ENCODE measurements at regions not wholly inside any gene's neighbourhood (a gene's known extent, or its start where the extent isn't known, plus 50 kb on each side); places are given as distances from the start of the nearest gene placed in this dataset.

DNA sequence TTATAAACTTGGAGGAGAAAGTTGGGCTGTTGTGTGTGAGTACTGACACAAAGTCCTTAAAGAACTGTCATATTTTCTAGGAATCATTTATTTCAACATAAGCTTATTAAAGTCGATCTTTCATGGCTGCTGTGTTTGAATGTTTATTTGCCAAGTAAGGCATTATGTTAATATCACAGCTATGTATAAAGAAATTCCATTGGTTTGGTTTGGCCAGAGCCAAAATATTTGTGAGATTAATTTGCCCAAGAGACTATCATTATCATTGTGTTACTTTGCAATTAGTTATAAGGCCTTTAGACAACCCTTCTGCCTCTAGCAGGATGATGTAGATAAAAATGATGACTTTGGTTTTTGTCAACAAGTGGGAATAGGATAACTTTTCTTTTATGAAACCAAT lies 240.6 kb upstream of the NT5C1B start:
- no peak for DNase-seq (ENCODE audit: low read depth in 2 of 2)

DNA sequence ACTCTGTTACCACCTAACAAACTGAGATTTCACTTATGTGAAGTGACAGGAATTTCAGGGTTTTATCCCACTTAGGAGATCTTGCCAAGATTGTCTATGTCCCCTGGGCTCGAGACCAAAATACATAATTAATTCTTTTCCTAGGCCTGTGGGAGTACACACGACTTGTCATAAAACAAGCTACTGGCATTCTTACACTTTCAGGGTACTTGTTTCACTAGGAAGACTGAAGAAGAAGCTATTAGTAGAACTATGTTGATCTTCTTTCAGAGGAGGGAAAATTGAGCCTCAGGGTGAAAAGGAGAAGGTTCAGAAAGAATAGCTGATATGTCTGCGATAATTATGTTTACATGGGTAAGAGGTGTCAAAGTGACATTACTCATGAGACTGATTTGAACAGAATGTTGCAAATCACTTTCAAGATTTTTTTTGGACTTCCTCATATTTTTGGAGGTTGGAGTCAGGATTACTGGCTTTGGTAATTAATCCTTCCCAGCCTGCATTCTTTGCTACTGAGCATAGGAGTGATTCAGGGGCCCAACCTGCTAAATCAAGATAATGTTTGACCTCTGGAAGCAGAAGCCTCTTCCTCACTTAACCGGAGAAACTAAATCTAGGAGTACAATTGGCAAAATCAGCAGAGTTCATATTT lies 240.0 kb upstream of the NT5C1B start:
- no peak for DNase-seq (ENCODE audit: low read depth in 2 of 2)

DNA sequence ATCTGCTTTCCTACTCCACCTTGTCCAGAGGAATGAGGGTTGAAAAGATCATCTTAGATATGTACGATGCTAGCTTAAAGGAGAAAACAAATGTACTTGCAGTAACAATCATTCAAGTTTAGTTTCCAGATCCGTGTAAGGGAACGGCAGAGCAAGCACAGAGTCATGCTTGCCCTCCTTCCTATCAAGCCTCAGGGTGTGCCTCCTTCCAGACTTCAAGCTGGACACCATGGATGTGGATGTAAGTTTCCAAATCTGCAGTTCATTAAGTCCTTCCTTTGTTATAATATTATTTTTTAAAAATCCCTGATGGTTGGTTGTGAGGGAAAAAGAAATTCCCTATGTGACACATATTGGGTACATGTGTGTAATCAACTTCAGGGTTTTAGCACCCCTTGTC lies 238.9 kb upstream of the NT5C1B start:
- DNase-seq (ENCODE audit: low read depth in 2 of 2) = no peak

DNA sequence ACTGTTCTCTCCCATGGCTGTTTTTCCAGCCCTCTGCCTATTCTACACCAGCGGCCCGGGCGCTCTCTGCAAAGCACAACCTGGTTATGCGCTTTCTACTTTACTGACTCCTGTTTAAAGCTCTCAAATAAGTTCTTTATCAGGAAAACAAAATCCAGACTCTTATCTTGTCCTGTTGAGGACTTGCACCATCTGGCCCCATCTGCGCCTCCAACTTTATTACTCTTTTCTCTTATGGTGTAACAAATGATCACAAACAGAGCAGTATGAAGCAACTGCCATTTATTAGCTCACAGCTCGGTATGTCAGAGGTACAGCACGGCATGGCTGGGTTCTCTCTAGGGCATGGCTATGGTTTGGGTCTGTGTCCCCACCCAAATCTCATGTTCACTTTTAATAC lies 236.5 kb upstream of the NT5C1B start:
- no peak for DNase-seq (ENCODE audit: low read depth in 2 of 2)

DNA sequence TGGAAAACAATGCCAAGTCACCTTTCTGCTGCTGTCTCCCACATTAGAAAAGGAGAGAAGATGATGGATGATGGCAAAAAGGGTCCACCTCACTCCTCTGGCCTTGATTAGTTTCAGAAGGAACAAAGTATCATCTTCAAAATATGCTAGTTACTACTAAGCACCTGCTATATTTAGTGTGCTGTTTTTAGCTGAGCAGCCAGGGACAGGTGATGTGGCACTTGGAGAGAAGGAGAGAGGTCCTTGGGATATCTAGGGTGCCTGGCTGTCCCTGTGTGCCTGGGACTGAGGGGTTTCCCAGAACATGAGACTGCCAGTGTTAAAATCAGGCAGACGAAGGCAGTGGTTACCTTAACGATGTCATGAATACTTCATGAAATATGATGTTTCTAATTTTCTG lies 235.5 kb upstream of the NT5C1B start:
- DNase-seq (ENCODE audit: low read depth in 2 of 2) = no peak

DNA sequence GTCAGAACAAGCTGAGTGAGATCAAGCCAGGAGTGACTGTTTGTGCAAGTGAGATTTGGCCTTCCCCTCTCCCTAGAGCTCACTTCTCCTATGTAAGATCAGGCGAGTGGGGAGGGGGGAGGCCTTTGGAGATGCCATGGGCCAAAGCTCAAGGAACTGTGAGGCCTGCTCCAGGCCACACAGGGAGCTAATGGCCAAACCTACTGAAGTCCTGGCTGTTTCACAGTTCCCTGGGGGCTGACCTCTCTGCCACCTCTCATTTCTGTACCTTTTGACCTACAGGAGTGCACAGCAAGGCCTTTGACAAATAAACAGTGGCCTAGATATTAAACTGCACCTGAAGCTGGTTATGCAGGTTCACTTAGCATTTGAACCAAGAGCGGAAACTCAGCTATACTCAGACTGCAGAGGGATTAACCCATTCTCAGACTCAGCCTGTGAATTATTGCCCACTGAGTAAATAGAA lies 235.0 kb upstream of the NT5C1B start:
- DNase-seq (ENCODE audit: low read depth in 2 of 2) = no peak

DNA sequence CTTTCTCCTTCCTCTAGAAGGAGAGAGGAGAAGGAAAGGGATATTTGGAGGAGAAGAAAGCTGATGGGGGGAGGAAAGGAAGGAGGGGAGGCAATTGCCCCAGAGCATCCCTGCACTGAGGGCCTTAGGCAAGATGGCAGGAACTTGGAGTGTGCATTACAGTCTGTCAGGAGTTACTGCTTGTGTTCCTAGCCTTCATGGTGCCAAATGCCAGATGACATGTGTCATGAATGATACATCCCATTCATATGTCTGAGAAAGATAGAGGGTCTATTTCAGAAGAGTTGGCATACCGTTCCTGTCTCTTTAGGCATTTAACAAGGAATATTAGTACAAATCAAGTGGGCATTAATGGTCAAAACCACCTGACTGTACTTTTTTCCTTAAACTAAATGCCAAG lies 232.1 kb upstream of the NT5C1B start:
- no peak for DNase-seq (ENCODE audit: low read depth in 2 of 2)

DNA sequence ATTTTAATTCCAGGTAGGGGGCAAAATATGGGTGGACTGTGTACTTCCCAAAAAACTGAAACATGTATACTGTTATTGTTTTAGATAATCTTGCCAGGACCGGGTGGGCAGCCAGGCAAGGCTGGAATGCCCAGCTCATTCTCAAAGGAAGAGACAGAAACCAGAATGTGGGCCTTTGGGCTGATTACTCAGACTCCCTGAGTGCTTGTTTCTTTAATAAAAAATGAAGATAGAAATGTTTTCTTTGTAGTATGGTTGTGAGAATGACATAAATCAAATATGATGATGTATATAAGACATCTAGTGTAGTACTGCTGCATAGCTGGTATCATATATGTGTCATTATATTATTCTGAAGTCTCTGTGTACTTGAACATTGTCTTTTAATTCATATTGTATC lies 231.6 kb upstream of the NT5C1B start:
- DNase-seq (ENCODE audit: low read depth in 2 of 2) = no peak

DNA sequence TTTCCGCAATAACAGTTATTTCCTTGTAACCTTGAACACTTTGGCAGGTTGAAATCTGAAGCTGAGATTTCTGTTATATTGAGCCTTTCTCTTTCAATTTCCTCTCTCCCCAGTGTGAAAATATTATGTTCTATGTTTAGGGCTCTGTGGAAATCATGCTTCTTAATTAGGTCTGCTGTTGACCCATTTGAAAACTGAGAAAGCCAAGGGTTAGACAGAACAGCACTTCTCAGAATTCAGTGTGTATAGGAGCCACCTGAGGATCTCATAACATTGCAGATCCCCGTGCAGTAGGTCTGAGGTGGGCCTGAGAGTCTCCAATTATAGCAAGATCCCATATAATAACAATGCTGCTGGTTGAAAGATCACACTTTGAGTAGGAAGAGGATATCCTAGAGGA lies 230.2 kb upstream of the NT5C1B start:
- no peak for DNase-seq (ENCODE audit: low read depth in 2 of 2)

DNA sequence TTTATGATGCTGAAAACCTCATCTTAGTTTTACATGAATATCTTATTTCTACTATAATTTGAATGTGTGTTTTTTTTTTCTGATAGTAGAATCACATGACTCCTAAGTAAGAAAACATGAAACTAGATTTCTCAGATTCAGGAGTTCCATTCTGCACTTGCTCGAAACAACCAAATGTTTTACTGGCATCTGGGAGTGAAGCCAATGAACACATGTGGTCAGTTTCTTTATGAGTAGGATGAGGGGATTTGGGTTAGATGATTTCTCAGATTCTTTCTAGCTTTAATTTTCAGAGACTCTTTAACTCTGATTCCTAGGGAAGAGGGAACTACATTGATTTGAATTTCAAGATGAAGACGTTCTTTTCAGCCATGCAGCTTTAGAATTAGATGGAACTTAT lies 225.0 kb upstream of the NT5C1B start:
- no peak for DNase-seq (ENCODE audit: low read depth in 2 of 2)

DNA sequence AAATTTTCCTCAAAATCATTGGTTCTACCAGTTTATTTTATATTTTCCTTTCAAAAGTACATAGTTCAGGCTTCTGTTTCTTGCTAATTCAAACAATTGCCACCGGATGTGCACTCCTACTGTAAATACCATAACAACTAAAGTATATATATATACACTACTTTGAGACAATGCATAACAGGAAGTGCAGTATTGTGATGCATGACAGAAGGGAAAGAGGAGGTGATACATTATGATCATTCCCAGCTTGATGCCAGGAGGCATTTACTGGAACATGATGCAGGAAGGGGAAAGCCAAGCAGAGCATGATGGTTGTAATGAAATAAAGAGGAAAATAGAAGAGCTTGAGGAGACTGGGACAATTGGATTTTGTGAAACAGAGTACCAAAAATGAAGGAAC lies 215.2 kb upstream of the NT5C1B start:
- no peak for DNase-seq (ENCODE audit: low read depth in 2 of 2)

DNA sequence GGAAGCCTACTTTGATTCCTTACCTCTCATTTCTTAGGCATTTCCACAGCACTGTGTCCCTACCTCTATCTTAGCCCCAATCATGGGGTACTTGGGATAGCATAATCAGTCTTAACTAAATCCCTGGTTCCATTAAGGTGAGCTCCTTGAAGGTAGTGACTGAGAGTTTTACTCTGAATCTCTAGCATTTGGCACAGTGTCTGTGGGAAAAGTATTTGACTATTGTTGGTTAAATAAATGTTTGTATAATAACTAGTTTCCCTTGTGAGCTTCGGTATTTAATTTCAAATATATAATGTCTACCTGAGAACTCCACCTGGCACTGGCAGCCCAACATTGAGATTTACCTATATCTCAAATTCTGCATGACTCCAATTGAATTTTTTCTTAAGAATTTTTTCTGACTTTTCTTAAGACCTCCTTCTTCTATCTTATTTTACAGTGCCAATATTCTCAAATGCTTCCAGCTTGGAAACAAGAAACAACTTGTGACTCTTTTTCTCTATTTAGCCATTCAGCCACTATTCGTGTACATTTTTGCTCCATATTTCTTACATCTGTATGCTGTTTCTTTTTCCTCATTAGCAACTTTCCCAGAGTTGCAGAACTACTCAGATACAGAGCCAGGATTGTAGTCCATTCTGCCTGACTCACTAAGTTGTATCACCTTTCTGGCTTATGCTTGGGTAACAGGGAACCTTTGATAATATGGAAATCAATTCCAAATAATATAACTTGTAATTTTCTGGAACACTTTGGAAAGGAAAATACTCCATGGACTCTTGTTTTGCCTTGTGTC lies 214.0 kb upstream of the NT5C1B start:
- no peak for DNase-seq (ENCODE audit: low read depth in 2 of 2)

DNA sequence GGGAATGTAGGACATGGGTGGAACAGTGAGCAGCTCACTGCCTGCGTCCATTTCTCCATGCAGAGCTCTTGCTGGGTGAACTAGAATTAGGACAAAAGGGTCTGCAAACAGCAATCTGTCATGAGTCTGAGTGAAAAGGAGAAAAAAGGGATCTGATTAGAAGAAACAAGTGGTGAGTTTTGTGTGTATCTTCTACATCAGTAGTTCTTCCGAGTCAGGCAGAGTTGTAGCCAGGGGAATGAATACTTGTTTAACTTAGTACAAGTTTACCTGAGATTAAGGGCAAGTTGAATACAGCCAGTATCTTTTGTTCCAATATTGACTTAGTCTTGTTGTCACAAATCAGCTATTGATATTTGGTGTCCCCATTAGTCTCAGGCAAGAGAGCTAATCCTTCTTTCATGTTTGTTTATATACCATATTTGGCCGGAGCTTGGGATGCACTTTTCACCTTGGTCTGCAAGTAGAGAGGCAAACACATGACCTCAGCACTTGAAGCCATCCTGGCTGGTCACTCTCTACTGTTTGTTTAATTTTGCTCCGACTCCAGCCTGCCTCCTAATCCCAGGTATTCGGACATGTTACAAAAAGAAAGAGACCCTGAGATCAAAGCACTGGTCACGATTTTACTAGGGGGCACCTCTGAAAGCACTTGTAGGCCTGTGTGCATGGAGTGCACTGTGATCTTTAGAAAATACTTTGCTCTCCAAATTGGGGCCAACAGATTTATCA lies 211.0 kb upstream of the NT5C1B start:
- DNase-seq (ENCODE audit: low read depth in 2 of 2) = no peak

DNA sequence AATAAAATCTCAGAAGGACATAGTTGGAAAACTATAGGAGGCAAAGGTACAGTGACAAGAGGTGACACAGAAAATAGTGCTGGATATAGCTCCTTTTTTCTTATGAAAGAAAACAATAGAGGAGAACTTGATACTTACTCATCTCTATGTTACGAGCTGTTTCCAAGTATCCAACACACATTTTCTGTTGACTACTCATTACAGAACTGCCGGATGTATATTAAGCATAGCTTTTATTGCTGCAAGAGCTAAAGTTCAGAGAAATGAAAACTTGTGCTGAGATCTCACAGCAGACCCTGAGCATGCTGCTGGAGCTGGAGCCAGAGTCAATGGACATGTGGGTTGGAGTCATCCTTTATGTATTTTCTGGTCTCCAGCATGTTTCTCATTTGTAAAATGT lies 210.0 kb upstream of the NT5C1B start:
- DNase-seq (ENCODE audit: low read depth in 2 of 2) = no peak

DNA sequence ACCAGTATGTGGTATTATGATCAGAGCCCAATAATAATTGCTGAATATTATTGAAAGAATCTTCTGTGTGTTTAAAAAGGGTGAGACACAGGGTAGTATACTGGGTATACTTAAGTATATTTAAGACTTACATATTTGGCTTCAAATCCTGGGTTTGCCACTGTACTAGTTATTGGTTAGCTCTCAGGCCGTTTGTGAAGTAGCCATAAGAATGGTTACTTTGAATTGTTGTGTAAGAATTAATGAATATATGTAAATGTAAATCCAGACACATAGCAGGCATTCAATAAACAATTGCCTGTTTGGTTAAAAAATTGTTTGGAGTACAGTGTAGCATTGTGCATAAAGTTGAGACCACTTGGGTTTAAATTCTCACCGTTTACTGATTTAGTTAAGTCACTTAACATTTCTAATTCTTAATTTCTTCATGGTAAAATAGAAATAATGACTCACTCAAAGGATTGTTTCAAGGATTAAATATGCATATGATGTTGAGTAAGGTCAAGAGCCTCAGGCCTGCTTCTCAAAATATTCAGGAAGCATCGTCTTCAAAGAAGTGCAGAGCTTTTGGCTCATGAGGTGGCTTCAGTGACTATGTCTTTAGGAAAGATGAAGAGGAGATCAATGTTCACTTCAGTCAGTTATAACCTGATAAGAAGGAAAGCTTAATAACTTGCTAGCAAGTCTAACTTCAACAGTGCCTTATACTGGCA lies 207.9 kb upstream of the NT5C1B start:
- no peak for DNase-seq (ENCODE audit: low read depth in 2 of 2)

DNA sequence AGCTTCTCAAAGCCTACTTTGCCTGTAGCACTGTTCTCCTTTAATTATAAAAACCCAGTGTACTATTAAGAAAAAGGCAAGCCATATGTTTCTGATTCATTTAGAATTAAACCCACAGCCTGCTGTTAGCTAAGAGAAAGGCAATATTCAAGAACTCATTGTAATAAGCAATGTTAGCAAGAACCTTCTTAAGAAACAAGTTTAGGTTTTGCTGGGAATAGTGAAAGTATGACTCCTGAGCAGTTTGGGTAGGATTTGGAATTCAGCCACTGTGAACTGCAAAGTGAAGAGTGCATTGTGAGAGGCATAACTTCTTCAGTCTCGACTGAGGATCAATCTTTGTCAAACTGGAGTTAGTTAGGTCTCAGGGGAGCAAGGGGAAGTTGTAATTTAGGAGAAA lies 206.5 kb upstream of the NT5C1B start:
- no peak for DNase-seq (ENCODE audit: low read depth in 2 of 2)

DNA sequence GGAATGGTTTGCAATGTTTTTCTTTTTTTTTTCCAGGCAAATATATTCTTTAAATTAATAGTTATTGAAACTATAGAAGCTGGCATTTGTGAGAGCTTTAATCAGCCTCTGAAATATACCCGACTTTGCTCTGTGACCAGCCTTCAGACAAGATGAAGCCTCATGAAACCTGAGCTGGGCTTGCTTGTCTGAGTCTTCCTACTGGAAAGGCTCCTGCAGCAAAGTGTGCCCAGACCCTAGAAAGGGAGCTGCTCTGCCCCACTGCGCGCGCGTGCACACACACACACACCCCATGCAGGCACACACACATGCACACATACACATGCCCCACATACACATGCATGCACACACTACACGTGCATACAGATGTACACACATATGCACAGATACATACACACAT lies 203.3 kb upstream of the NT5C1B start:
- DNase-seq (ENCODE audit: low read depth in 2 of 2) = no peak

DNA sequence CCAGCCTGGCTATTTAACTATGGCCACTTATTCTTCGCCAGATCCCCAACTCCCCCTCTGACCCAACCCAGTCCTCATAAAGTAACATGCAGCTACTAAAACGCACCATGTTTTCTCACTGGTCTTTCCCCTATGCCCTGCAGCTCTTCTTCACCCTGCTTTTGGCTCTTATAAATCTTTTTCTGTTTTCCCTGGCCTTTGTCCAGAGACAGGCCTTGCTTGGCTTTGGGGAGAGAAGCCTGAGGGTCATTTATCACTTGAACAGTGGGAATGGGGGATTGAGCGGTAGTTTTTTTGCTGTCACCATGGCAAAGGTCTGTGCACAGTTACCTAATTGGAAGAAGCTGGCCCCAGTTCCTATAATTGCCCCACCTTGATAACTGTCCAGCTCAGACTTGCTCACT lies 202.9 kb upstream of the NT5C1B start:
- DNase-seq (ENCODE audit: low read depth in 2 of 2) = no peak

DNA sequence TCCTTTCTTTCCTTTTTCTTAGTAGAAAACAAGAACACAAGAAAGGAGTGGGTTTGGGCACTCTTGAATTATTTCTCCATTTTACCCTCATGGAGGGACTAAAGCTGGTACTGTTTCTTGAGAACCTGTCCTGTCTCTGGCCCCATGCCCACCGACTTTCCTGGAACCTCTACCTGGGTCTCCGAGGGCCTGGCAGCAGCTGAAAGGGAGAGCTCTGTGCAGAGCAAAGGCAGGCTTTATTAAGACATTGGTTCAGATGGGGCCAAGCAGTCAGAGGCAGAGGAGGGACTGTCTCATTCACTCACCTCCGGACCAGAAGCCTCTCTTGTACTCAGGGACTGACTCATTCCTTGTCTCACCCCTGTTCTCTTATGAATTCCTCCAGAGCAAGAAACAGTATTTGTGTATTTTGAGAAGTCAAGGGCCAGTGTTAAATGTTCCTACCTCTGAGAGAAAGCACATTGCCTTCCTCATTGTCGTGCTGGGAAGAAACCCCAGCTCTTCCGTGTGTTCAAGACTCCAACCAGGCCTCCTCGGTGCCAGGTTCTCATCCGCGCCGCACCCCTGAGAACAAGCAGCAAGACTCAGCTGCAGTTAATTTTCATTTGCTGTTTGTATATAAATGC lies 201.9 kb upstream of the NT5C1B start:
- DNase-seq (ENCODE audit: low read depth in 2 of 2) = no peak

DNA sequence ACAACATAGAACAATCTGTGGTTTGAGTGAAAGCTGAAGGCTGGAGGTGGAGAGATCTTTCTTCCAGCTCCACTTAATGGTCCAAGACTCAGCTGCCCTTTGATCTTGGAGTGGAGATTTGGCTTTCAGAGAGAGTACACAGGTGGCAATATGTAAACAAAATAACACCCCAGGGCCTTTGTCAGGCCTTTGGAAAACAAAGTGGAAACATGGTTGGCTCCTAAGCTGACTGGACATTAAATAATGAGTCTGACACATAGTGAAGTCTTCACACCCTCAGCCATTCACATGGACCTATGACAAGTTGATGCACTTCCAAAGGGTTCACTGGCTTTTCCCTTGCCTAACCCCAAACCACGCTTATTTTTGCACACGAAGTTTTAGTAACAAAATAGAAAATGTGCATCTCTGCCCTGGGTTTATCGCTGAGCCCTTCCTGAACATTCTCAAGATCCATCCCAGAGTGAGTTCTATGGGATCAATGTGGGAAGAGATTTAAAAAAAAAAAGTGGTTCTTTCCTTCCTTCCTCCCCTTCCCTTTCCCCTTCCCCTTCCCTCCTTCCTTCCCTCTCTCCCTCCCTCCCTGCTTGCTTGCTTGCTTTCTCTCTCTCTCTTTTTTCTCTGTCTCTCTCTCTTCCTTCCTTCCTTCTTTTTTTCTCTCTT lies 201.3 kb upstream of the NT5C1B start:
- no peak for DNase-seq (ENCODE audit: low read depth in 2 of 2)

DNA sequence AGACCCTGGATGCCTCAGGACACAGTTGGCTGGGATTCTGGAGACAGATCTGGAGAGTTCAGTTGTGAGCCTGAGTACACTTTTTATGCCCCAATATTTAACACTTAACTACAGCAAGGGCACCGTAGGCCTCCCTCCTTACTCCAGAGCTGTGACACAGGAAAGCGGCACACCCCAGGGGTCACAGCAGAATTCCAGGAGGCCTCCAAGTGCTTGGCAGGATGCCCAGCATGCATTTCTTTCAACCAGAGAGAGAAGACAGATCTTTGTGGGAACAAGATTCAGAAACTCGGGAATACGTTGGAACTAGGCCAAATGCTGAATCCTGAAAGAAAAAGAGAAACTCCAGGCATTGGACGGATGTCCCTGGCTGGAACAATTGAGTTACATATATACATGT lies 199.2 kb upstream of the NT5C1B start:
- no peak for DNase-seq (ENCODE audit: low read depth in 2 of 2)

Data from stimulated activated CD8-positive, alpha-beta memory T cell treated with anti-CD3 and anti-CD28 coated beads, Interleukin-15, amount 100 ng/mL, for 48 hours (primary cell).